HG03460 (cell line): ENCODE measurements at regions not wholly inside any gene's neighbourhood (a gene's known extent, or its start where the extent isn't known, plus 50 kb on each side); places are given as distances from the start of the nearest gene placed in this dataset.
"Not testable (repeated sequence)": the region's sequence is repeated elsewhere in the genome, so short reads cannot be mapped to it uniquely, and the experiment has no call there.

Source experiments
- ATAC-seq: cut with Tn5 transposase; IDR thresholded peaks from one replicate; pipeline ENCODE4 v1.9.1; 2021; ENCODE audit not compliant: unreplicated experiment

DNA sequence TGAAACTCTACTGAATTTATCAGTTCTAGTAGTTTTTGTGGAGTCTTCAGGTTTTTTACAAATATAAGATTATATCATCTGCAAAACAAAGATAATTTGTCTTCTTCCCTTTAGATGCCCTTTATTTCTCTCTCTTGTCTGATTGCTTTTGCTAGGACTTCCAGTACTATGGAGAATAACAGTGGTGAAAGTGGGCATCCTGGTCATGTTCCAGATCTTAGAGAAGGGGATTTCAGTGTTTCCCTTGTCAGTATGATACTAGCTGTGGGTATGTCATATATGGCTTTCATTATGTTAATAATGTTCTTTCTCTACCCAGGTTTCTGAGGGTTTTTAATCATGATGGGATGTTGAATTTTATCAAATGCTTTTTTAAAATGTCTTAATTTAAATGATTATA, 158.1 kb upstream of the TPTE start:
- ATAC-seq = not testable (repeated sequence)

- ATAC-seq = not testable (repeated sequence)
Measured at GRCh38 chr21:10366210-10366609, 155.2 kb upstream of the TPTE start.

DNA sequence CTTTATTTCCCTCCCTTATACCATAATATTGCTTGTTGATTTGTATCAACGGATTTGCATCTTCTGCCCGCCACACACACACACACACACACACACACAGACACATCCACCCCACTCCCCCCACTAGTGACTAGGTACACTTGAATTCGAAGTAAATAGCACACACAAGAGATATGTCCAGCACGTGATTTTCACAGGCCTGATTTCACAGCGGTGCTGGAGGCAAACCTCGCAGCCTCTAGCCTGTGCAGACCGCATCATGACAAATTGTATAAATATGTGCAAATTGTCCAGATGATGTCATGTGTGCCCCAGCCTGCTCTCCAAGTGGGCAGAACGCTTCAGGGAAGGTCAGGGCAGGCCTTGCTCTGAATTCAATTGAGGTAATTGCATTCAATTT, 153.8 kb upstream of the TPTE start:
- ATAC-seq = not testable (repeated sequence)

DNA sequence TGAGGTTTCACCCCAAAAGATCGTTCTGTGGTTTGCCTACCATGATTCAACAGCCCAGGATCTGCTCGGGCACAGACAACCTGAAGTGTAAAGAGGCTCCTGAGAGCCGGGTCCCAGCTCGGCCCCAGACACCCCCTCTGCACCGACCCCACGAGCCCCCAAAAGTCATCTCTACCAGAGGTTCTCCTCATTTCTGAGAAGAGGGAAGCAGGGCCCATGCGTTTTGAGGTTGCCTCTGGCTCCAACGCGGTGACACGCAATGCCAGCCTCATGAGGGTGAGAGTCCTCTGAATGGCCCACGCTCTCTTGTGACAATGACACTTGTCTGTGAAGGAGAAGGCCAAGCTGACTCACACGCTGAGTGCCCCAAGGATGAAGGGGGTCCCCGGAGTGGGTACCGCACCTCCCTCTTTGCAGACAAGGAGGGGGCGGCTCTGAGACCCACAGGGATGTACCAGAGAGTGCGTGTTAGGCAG, 153.0 kb upstream of the TPTE start:
- not testable (repeated sequence) for ATAC-seq

- not testable (repeated sequence) for ATAC-seq
Measured at GRCh38 chr21:10369289-10369688, 152.1 kb upstream of the TPTE start.

DNA sequence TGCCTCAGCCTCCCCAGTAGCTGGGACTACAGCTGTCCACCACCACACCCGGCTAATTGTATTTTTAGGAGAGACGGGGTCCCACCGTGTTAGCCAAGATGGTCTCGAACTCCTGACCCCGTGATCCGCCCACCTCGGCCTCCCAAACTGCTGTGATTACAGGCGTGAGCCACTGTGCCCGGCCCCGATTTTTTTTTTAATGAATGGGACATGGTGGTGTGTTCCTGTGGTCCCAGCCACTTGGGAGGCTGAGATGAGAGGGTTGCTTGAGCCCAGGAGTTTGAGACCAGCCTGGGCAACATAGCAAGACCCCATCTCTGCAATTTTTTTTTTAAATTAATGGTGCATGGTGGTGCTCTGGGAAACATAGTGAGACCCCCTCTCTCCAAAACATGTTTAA, 143.6 kb upstream of the TPTE start:
- not testable (repeated sequence) for ATAC-seq

DNA sequence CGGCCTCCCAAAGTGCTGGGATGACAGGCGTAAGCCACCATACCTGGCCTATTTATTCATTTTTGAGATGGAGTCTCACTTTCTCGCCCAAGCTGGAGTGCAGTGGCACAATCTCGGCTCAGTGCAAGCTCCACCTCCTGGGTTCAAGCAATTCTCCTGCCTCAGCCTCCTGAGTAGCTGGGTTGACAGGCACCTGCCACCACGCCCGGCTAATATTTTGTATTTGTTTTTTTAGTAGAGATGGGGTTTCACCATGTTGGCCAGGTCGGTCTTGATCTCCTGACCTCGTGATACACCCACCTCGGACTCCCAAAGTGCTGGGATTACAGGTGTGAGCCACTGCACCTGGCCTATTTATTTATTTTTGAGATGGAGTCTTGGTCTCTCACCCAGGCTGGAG, 141.6 kb upstream of the TPTE start:
- not testable (repeated sequence) for ATAC-seq

GRCh38 chr21:10381687-10382060, 139.7 kb upstream of the TPTE start:
- not testable (repeated sequence) for ATAC-seq

- ATAC-seq = not testable (repeated sequence)
Measured at GRCh38 chr21:10382135-10382534, 139.2 kb upstream of the TPTE start.

- ATAC-seq = not testable (repeated sequence)
Measured at GRCh38 chr21:10382580-10382979, 138.8 kb upstream of the TPTE start.

GRCh38 chr21:10383571-10383970, 137.8 kb upstream of the TPTE start:
- not testable (repeated sequence) for ATAC-seq

GRCh38 chr21:10384304-10384861, 137.0 kb upstream of the TPTE start:
- not testable (repeated sequence) for ATAC-seq

GRCh38 chr21:10385202-10385601, 136.2 kb upstream of the TPTE start:
- ATAC-seq = not testable (repeated sequence)

- not testable (repeated sequence) for ATAC-seq
Measured at GRCh38 chr21:10385898-10386527, 135.4 kb upstream of the TPTE start.

GRCh38 chr21:10387692-10388450, 133.5 kb upstream of the TPTE start:
- not testable (repeated sequence) for ATAC-seq

DNA sequence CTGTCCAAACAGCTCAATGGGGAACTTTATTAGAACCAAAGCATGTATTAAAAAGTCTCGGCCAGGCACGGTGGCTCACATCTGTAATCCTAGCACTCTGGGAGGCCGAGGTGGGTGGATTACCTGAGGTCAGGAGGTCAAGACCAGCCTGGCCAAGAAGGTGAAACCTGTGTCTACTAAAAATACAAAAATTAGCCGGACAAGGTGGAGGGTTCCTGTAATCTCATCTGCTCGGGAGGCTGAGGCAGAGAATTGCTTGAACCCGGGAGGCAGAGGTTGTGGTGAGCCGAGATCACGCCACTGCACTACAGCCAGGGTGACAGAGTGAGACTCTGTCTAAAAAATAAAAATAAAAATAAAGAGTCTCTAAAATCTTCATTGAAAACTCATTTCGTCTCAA, 132.8 kb upstream of the TPTE start:
- not testable (repeated sequence) for ATAC-seq

DNA sequence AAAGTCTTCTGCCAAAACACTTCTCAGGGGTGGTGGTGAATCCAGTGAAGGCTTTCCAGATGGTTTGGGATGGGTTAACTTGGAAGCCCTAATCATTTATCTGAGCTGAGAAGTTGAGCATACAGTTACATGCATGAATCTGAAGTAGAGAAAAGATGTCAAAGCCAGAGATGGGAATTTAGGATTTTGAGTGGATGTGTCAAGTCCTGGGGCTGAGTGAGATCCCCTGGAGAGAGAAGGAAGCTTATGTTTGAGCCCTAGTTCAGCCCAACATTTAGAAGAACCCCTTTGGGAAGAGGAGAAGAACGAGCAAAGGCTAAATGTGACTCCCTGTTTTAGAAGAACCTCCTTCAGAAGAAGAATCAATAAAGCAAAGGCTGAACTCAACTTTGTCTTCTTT, 129.1 kb upstream of the TPTE start:
- not testable (repeated sequence) for ATAC-seq

- ATAC-seq = not testable (repeated sequence)
Measured at GRCh38 chr21:10395963-10396362, 125.4 kb upstream of the TPTE start.

DNA sequence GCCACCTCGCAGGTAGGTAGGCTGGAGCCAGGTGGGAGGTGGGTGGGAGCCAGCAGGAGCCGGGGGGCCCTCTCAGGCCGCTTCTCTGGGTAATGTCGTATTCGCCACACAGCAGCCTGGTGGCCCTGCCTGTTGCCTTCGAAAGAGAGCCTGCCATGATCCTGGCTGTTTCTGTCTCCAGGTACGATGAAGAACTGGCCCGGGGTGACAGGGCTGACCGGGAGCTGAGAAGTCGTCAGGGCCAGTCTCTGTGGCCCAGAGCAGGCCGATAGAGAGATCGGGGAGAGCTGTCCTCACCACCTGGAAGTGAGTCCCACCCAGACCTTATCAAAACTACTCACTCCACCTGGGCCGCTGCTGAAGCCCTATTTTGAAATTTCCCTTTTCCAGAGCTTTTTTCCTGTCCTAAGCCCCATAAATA, 123.9 kb upstream of the TPTE start:
- ATAC-seq = not testable (repeated sequence)

DNA sequence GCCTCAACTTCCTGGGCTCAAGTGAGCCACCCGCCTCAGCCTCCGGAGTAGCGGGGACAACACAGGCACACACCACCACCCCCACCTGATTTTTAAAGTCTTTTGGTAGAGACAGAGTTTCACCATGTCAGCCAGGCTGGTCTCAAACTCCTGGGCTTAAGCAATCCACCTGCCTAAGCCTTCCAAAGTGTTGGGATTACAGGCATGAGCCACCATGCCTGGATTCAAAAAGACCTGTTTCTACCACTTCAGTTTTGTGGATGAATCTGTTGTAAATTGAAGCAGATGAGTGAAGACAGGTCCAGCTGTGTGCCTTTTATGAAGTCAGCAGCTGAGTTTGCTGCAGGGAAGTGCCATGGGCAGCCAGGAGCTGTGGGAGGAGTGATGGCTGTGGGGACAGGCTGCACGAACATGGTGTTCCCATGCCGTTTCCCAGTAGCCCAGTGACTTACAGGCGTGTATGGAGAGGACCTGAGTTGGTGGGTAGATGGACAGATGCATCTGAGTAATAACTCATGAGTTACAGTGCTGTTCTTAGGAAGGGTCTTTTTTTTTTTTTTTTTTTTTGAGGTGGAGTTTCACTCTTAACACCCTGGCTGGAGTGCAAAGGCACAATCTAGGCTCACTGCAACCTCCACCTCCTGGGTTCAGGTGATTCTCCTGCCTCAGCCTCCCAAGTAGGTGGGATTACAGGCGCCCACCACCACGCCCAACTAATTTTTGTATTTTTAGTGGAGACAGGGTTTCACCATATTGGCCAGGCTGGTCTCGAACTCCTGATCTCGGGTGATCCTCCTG, 122.5 kb upstream of the TPTE start:
- not testable (repeated sequence) for ATAC-seq
